ENCODE measurements at regions not wholly inside any gene's neighbourhood (a gene's known extent, or its start where the extent isn't known, plus 50 kb on each side); places are given as distances from the start of the nearest gene placed in this dataset.
A peak's percentile ranks its signal among the peaks of the same experiment; 100 is the strongest.

- intact Hi-C loops (cut with DNase I) = no loop called here
- no peak for TF ChIP-seq CTCF (IDR thresholded peaks at IDR 0.05)
- Histone ChIP-seq H3K27me3 (ENCODE audit: low read depth) (no peaks in the 10 kb centered on the region), H3K9me3 (no peaks in the 10 kb centered on the region), H3K27ac (no peak overlapping the region), H3K4me1 (no peaks in the 10 kb centered on the region), H3K4me3 (no peak overlapping the region), H3K36me3 (no peaks in the 10 kb centered on the region)
- DNase-seq = no peak
- ATAC-seq = peak; percentile 48 to 66
Observed at GRCh38 chr2:58449286-58450010, 208.3 kb upstream of the FANCL start.

DNA sequence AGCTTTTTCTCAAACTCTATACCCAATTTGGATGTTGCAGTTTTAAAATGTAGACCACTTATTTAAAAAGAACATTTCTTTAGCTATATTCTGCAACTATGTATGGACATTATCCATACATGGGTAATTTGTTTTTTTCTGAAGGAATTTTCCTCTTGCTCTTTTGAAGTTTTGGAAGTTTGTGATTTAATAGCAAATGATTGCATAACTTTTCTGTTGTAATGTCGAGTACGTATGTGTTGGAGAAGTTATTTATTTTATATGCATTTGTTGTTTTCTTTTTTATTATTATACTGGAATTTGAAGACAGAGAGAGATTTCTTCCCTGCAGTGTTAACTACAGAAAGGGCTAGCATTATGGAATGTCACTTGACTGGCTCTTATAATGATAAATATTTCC is 207.7 kb upstream of the FANCL start:
- no peak for ATAC-seq
- no peaks in the 10 kb centered on the region for H3K9me3 ChIP-seq
- no peaks in the 10 kb centered on the region for H3K4me1 ChIP-seq
- no peaks in the 10 kb centered on the region for H3K36me3 ChIP-seq
- intact Hi-C loops (cut with DNase I) = no loop called here
- DNase-seq = no peak
- no peak for TF ChIP-seq CTCF (IDR thresholded peaks at IDR 0.05)
- H3K27me3 ChIP-seq (ENCODE audit: low read depth) = no peaks in the 10 kb centered on the region
- no peak overlapping the region for H3K27ac ChIP-seq
- H3K4me3 ChIP-seq = no peak overlapping the region

DNA sequence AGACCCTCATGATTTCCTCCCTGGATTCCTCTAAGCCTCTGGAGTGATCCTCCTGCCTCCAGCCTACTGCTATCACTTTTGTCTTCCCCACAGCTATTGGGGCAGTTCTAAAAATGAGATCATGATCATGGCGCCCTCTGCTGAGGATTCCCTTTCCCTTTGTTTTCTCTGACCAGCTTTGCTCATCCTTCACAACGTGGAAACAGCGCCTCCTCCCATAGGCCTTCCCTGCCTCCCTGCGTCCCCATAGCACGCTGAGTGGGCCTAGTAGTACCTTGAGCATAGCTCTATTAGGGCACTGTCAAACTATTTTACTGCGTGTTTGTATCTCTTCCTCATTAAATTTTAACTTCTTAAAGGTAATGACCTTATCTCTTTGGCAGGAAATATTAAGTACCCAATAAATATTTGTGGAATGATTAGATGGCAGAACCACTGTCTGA is 207.0 kb upstream of the FANCL start:
- no peaks in the 10 kb centered on the region for H3K9me3 ChIP-seq
- no peak overlapping the region for H3K27ac ChIP-seq
- ATAC-seq = peak; percentile 57 to 73
- no peaks in the 10 kb centered on the region for H3K27me3 ChIP-seq (ENCODE audit: low read depth)
- TF ChIP-seq CTCF (IDR thresholded peaks at IDR 0.05) = peak; percentile 31
- H3K4me3 ChIP-seq = no peak overlapping the region
- no peaks in the 10 kb centered on the region for H3K4me1 ChIP-seq
- intact Hi-C loops (cut with DNase I) = no loop called here
- H3K36me3 ChIP-seq = no peaks in the 10 kb centered on the region
- no peak for DNase-seq

- no peak overlapping the region for H3K27ac ChIP-seq
- DNase-seq (no peak), ATAC-seq (no peak)
- no peak for TF ChIP-seq CTCF (IDR thresholded peaks at IDR 0.05)
- no peaks in the 10 kb centered on the region for H3K27me3 ChIP-seq (ENCODE audit: low read depth)
- H3K36me3 ChIP-seq = no peaks in the 10 kb centered on the region
- no peaks in the 10 kb centered on the region for H3K9me3 ChIP-seq
- H3K4me1 ChIP-seq = no peaks in the 10 kb centered on the region
- no peak overlapping the region for H3K4me3 ChIP-seq
- intact Hi-C loops (cut with DNase I) = no loop called here
Observed at GRCh38 chr2:58447586-58447985, 206.5 kb upstream of the FANCL start.

DNA sequence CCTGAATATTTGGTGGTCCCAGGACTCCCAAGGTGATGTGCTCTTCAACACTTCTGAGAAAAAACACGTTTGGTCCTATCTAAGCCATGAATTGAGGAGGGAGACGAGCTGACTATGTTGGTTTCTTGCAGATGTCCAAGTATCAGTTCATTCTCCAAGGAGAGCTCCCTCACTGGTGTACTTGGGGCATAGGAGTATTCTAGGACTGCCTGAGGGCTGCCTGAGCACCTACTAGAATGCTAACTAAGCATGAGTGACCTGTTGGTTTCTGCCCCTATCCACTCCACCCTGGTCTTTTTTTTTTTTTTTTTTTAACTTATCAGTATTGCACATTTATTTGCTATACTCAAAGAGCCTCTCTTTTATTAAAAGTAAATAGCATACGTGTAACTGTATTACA is 200.5 kb upstream of the FANCL start:
- H3K27ac ChIP-seq = no peak overlapping the region
- ATAC-seq (no peak), DNase-seq (no peak)
- H3K27me3 ChIP-seq (ENCODE audit: low read depth) = no peaks in the 10 kb centered on the region
- H3K4me1 ChIP-seq = no peaks in the 10 kb centered on the region
- H3K9me3 ChIP-seq = no peaks in the 10 kb centered on the region
- H3K36me3 ChIP-seq = no peaks in the 10 kb centered on the region
- intact Hi-C loops (cut with DNase I) = no loop called here
- no peak for TF ChIP-seq CTCF (IDR thresholded peaks at IDR 0.05)
- no peak overlapping the region for H3K4me3 ChIP-seq
